WTC11 (cell line): ENCODE measurements at regions not wholly inside any gene's neighbourhood (a gene's known extent, or its start where the extent isn't known, plus 50 kb on each side); places are given as distances from the start of the nearest gene placed in this dataset.

Experiments used
- ATF6 ChIP-seq: sonication (generic); formaldehyde crosslinking; IDR thresholded peaks from 2 replicates; pipeline ENCODE4 v1.8.1; 2023; ENCODE audit warnings: mild to moderate bottlenecking, missing genetic modification reagents
- CTCF ChIP-seq: fragments of 200-600 bp; IDR thresholded peaks from 2 replicates; pipeline ENCODE4 v1.8.0; 2022; ENCODE audit warnings: antibody characterized with exemption
- NFYB ChIP-seq: sonication (generic); formaldehyde crosslinking; conservative IDR thresholded peaks from 2 replicates; pipeline ENCODE4 v1.8.0; 2022; ENCODE audit warnings: low read depth, missing genetic modification reagents

GRCh38 chr11:120001178-120002090 lies 136.5 kb downstream of the TRIM29 start:
- TF ChIP-seq CTCF (no peak), ATF6 (CRISPR knock-in tag) (no peak), NFYB (CRISPR knock-in tag) (no peak)
